Natural killer cell (primary cell): ENCODE measurements at regions not wholly inside any gene's neighbourhood (a gene's known extent, or its start where the extent isn't known, plus 50 kb on each side); places are given as distances from the start of the nearest gene placed in this dataset.

ENCODE experiments used
- ATAC-seq, 3 donors: fragments of 150-1000 bp in 2 of 3; fragments of 200-7000 bp in 1 of 3; cut with Tn5 transposase; 1 replicate in 1 of 3; 2 replicates in 2 of 3; pipeline ENCODE4 v1.10.0; 2021; ENCODE audit warnings: mild to moderate bottlenecking in 2 of 3, moderate library complexity in 2 of 3
- DNase-seq, 2 donors: peaks; one replicate each; pipeline versions ENCODE4 v3.0.0 to v3.0.0-alpha.2; 2013 to 2021; ENCODE audit warnings: mixed read lengths in 1 of 2
- H3K27ac ChIP-seq: one replicate; pipeline ENCODE4 v1.5.1; 2013; ENCODE audit warnings: mild to moderate bottlenecking, low read length
- H3K27me3 ChIP-seq: one replicate; pipeline ENCODE4 v1.6.1; 2013; ENCODE audit warnings: low read length; ENCODE audit not compliant: control insufficient read depth, insufficient read depth
- H3K36me3 ChIP-seq: one replicate; pipeline ENCODE4 v1.6.1; 2013; ENCODE audit warnings: low read length; ENCODE audit not compliant: control insufficient read depth, insufficient read depth
- H3K4me1 ChIP-seq: one replicate; pipeline ENCODE4 v1.6.1; 2013; ENCODE audit warnings: low read length; ENCODE audit not compliant: control insufficient read depth, insufficient read depth
- H3K4me3 ChIP-seq: one replicate; pipeline ENCODE4 v1.5.1; 2013; ENCODE audit warnings: low read length
- H3K9me3 ChIP-seq: one replicate; pipeline ENCODE4 v1.6.1; 2013; ENCODE audit warnings: low read length; ENCODE audit not compliant: control insufficient read depth, insufficient read depth
- H3K27ac Mint-ChIP-seq, 2 donors: one replicate each; pipeline ENCODE4 v1.8.0; 2022; ENCODE audit warnings: mild to moderate bottlenecking in 2 of 2, mixed read lengths in 2 of 2, moderate library complexity in 1 of 2
- H3K27me3 Mint-ChIP-seq, 2 donors: one replicate each; pipeline ENCODE4 v1.8.0; 2022; ENCODE audit warnings: low read depth in 2 of 2, mixed read lengths in 2 of 2
- H3K36me3 Mint-ChIP-seq: one replicate; pipeline ENCODE4 v1.8.0; 2022; ENCODE audit warnings: mixed read lengths
- H3K4me1 Mint-ChIP-seq, 2 donors: one replicate each; pipeline ENCODE4 v1.8.0; 2022; ENCODE audit warnings: mixed read lengths in 2 of 2
- H3K4me3 Mint-ChIP-seq: one replicate; pipeline ENCODE4 v1.8.0; 2022; ENCODE audit warnings: mild to moderate bottlenecking, moderate library complexity, mixed read lengths
- H3K9me3 Mint-ChIP-seq, 2 donors: one replicate each; pipeline ENCODE4 v1.8.0; 2022; ENCODE audit warnings: mixed read lengths in 2 of 2
- WGBS: methylation state at CpG from one replicate; pipeline ENCODE4 v1.1.7; 2013; ENCODE audit warnings: missing lambda C conversion rate; ENCODE audit not compliant: insufficient coverage; 5-methylcytosine and 5-hydroxymethylcytosine counted together
- intact Hi-C: fragments of 100-400 bp; cut with micrococcal nuclease; formaldehyde crosslinking; loops from one replicate; pipeline ENCODE4 v1.14.2; 2022
- TF ChIP-seq, protein P1 (sequence below): fragments of 200-600 bp; IDR thresholded peaks from one replicate; pipeline ENCODE4 v1.8.0; 2022; ENCODE audit warnings: antibody characterized with exemption

DNA sequence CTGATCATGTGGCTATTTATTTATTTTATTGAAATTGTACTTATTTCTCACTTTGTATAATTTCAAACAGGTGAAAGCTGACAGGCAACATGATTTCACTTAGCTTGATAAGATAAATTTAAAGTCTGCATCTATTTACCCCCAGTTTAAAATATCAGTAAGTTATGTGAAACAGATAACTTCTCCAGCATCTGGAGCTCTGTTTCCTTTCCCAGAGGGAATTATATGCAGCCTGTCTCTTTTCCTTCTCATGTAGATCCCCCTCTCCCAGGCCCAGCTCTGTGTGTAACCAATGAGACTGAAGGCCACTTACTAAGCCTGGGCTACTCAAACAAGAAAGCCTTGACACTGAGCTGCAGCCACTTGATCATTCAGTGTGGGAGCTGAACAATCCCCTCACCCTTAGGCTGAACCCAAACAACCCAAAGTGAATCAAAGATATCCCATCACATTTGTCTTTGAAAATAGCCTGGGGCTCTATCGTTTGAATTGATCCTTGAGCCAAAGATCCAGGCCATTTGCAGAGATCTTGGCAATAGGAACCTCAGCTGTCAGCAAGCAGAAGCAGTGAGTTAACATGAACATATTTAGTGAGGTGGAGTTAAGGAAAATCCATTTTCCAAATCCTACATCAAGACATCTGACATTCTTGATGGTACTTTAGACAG, 383.9 kb downstream of the TGFB2 start:
- no peaks in the 10 kb centered on the region for H3K9me3 ChIP-seq
- no peak overlapping the region for H3K4me3 Mint-ChIP-seq
- TF ChIP-seq, protein P1, sequence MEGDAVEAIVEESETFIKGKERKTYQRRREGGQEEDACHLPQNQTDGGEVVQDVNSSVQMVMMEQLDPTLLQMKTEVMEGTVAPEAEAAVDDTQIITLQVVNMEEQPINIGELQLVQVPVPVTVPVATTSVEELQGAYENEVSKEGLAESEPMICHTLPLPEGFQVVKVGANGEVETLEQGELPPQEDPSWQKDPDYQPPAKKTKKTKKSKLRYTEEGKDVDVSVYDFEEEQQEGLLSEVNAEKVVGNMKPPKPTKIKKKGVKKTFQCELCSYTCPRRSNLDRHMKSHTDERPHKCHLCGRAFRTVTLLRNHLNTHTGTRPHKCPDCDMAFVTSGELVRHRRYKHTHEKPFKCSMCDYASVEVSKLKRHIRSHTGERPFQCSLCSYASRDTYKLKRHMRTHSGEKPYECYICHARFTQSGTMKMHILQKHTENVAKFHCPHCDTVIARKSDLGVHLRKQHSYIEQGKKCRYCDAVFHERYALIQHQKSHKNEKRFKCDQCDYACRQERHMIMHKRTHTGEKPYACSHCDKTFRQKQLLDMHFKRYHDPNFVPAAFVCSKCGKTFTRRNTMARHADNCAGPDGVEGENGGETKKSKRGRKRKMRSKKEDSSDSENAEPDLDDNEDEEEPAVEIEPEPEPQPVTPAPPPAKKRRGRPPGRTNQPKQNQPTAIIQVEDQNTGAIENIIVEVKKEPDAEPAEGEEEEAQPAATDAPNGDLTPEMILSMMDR = no peak
- no peak overlapping the region for H3K27ac ChIP-seq
- H3K4me1 ChIP-seq = no peaks in the 10 kb centered on the region
- H3K9me3 Mint-ChIP-seq = peaks cover 4 to 14% of the 10 kb centered on the region in 2 donors
- no peaks in the 10 kb centered on the region for H3K4me1 Mint-ChIP-seq
- H3K27me3 Mint-ChIP-seq = no peaks in the 10 kb centered on the region
- WGBS = 83% methylated on average over 1 of the region's 1 CpG
- DNase-seq (no peak), ATAC-seq (no peak)
- H3K27ac Mint-ChIP-seq = no peak overlapping the region
- H3K27me3 ChIP-seq = no peaks in the 10 kb centered on the region
- intact Hi-C loops = no loop called here
- no peaks in the 10 kb centered on the region for H3K36me3 Mint-ChIP-seq
- no peak overlapping the region for H3K4me3 ChIP-seq
- H3K36me3 ChIP-seq = no peaks in the 10 kb centered on the region

DNA sequence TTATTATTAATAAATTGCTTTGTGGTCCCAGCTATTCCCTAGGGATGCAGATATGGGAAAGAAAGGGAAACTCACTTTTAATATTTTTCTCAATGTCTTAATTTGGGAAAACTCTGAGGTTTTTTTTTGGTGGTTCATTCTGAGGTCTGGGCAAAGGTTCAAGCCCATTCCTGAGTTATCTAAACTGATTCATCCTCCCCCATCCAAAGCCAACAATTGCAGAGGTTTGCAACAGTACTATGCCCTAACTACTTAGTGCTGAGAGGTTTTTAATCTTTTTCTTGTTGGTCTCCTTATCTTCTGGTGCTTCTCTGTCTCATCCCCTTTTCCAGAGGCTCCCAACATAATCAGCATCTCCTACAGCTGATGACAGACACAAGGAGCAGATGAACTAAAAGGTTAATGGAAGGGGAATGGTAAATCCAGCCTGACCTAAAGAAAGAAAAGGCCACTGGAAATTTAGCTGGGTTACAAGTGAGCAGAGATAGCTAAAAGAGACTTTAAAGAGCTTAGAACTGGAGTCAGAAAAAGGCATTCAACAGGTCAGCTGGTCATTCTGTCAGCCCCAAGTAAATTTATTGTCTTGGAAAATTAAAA, 390.4 kb downstream of the TGFB2 start:
- TF ChIP-seq, protein P1 = no peak
- Histone ChIP-seq H3K9me3 (no peaks in the 10 kb centered on the region), H3K36me3 (no peaks in the 10 kb centered on the region), H3K4me3 (no peak overlapping the region), H3K27ac (no peak overlapping the region), H3K4me1 (no peaks in the 10 kb centered on the region), H3K27me3 (no peaks in the 10 kb centered on the region)
- Mint-ChIP-seq H3K27me3 (no peaks in the 10 kb centered on the region), H3K4me3 (no peak overlapping the region), H3K36me3 (no peaks in the 10 kb centered on the region), H3K9me3 (peaks cover 0 to 16% of the 10 kb centered on the region in 2 donors), H3K4me1 (no peaks in the 10 kb centered on the region), H3K27ac (no peak overlapping the region)
- ATAC-seq = no peak
- no peak for DNase-seq
- intact Hi-C loops = no loop called here

DNA sequence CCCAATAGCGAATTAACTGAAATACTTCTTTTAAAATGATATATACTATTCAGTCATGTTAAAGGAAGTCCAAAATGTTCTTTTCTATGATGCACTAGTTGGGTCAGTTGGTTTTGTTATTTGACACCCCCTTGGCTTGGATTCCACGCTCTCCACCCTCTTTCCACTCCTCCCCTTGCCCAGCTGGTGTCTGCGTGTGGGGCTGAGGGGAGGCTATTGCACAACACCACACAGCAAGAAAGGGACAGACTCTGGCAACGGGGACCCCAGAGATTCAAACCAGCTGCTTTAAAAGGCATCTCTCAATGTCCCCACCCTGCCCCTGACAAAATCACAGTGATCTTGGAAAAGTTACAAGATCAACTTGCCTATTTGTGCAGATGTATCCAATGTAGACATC, 394.3 kb downstream of the TGFB2 start:
- H3K4me3 Mint-ChIP-seq = no peak overlapping the region
- ATAC-seq = no peak
- TF ChIP-seq, protein P1 = no peak

DNA sequence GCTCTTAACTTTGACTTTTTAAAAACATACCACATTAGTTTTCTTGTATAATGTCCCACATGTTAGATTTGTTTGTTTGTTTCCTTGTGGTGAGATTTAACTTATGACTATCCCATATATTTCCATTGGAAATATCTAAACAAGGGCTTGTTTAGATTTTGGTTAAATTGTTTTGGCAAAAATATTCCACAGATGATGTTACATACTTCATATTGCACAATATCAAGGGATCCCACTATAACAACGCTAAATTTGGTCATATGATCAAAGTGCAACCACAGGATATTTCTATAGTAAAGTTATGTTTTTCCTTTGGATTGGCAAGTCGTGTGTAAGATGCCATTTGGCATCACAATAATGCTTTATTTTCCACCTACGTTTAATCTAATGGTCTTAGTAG, 396.7 kb downstream of the TGFB2 start:
- H3K27ac ChIP-seq = no peak overlapping the region
- Mint-ChIP-seq H3K27me3 (no peaks in the 10 kb centered on the region), H3K4me3 (no peak overlapping the region)

More for the DNA sequence above, 394.3 kb downstream of the TGFB2 start:
- no peak for DNase-seq
- intact Hi-C loops = no loop called here
- H3K4me1 ChIP-seq = no peaks in the 10 kb centered on the region
- H3K4me3 ChIP-seq = no peak overlapping the region
- peaks cover 5 to 10% of the 10 kb centered on the region in 2 donors for H3K9me3 Mint-ChIP-seq
- no peaks in the 10 kb centered on the region for H3K36me3 ChIP-seq
- peaks cover 6% of the 10 kb centered on the region for H3K36me3 Mint-ChIP-seq
- no peak overlapping the region for H3K27ac Mint-ChIP-seq
- no peak overlapping the region for H3K27ac ChIP-seq
- no peaks in the 10 kb centered on the region for H3K27me3 ChIP-seq
- WGBS = 65% methylated on average over 3 of the region's 4 CpGs
- H3K4me1 Mint-ChIP-seq = no peaks in the 10 kb centered on the region
- H3K9me3 ChIP-seq = peaks cover 12% of the 10 kb centered on the region
- H3K27me3 Mint-ChIP-seq = no peaks in the 10 kb centered on the region

More for the DNA sequence above, 396.7 kb downstream of the TGFB2 start:
- H3K27me3 ChIP-seq = no peaks in the 10 kb centered on the region
- 78% methylated on average over 1 of the region's 3 CpGs for WGBS
- DNase-seq (no peak), ATAC-seq (no peak)
- no peak overlapping the region for H3K4me3 ChIP-seq
- H3K27ac Mint-ChIP-seq = no peak overlapping the region
- peaks cover 18% of the 10 kb centered on the region for H3K36me3 Mint-ChIP-seq
- no peaks in the 10 kb centered on the region for H3K4me1 ChIP-seq
- intact Hi-C loops = no loop called here
- no peaks in the 10 kb centered on the region for H3K36me3 ChIP-seq
- peaks cover 8 to 22% of the 10 kb centered on the region in 2 donors for H3K9me3 Mint-ChIP-seq
- no peaks in the 10 kb centered on the region for H3K4me1 Mint-ChIP-seq
- H3K9me3 ChIP-seq = peaks cover 12% of the 10 kb centered on the region
- TF ChIP-seq, protein P1 = no peak
